H9 (cell line): ENCODE measurements at regions not wholly inside any gene's neighbourhood (a gene's known extent, or its start where the extent isn't known, plus 50 kb on each side); places are given as distances from the start of the nearest gene placed in this dataset.

Experiments used
- DNase-seq: peaks from one replicate; pipeline ENCODE4 v3.0.0-alpha.2; 2017
- H2AFZ ChIP-seq: one replicate; pipeline ENCODE4 v1.6.1; 2013; ENCODE audit warnings: mild to moderate bottlenecking, low read length, control low read depth, moderate library complexity
- H2AK5ac ChIP-seq: 2 replicates; pipeline ENCODE4 v1.6.1; 2013; ENCODE audit warnings: low read length, control low read depth, mixed read lengths; ENCODE audit not compliant: insufficient read length
- H2BK120ac ChIP-seq: one replicate; pipeline ENCODE4 v1.6.1; 2013; ENCODE audit warnings: low read depth, mild to moderate bottlenecking, low read length, control low read depth, inconsistent platforms; ENCODE audit not compliant: poor library complexity, severe bottlenecking
- H2BK12ac ChIP-seq: 2 replicates; pipeline ENCODE4 v1.6.1; 2013; ENCODE audit warnings: low read length, control low read depth, mixed read lengths, low read depth; ENCODE audit not compliant: insufficient read length
- H2BK15ac ChIP-seq: 2 replicates; pipeline ENCODE4 v1.6.1; 2013; ENCODE audit warnings: low read depth, low read length, control low read depth
- H2BK20ac ChIP-seq: one replicate; pipeline ENCODE4 v1.6.1; 2013; ENCODE audit warnings: low read depth, mild to moderate bottlenecking, low read length, control low read depth, inconsistent platforms; ENCODE audit not compliant: poor library complexity, severe bottlenecking
- H2BK5ac ChIP-seq: 2 replicates; pipeline ENCODE4 v1.6.1; 2013; ENCODE audit warnings: low read length, control low read depth, mixed read lengths; ENCODE audit not compliant: insufficient read length
- H3K14ac ChIP-seq: 2 replicates; pipeline ENCODE4 v1.6.1; 2013; ENCODE audit warnings: low read length, control low read depth; ENCODE audit not compliant: insufficient read depth
- H3K18ac ChIP-seq: 2 replicates; pipeline ENCODE4 v1.6.1; 2013; ENCODE audit warnings: low read depth, mild to moderate bottlenecking, mixed read lengths, low read length, control low read depth; ENCODE audit not compliant: insufficient read length
- H3K23ac ChIP-seq: 2 replicates; pipeline ENCODE4 v1.6.1; 2013; ENCODE audit warnings: low read length, control low read depth, mixed read lengths, low read depth; ENCODE audit not compliant: insufficient read length
- H3K23me2 ChIP-seq: 2 replicates; pipeline ENCODE4 v1.6.1; 2013; ENCODE audit warnings: low read depth, mild to moderate bottlenecking, mixed read lengths, low read length, control low read depth; ENCODE audit not compliant: insufficient read length, poor library complexity, severe bottlenecking
- H3K27ac ChIP-seq: 2 replicates; pipeline ENCODE4 v1.5.1; 2013; ENCODE audit warnings: low read length, control low read depth, mixed read lengths, low read depth; ENCODE audit not compliant: insufficient read length
- H3K27me3 ChIP-seq: 2 replicates; pipeline ENCODE4 v1.6.1; 2013; ENCODE audit warnings: low read length, control low read depth, inconsistent platforms; ENCODE audit not compliant: insufficient read depth
- H3K4ac ChIP-seq: 2 replicates; pipeline ENCODE4 v1.6.1; 2013; ENCODE audit warnings: low read depth, mild to moderate bottlenecking, control low read depth, inconsistent platforms, low read length, moderate library complexity
- H3K4me1 ChIP-seq: 2 replicates; pipeline ENCODE4 v1.6.1; 2013; ENCODE audit warnings: low read length, control low read depth, inconsistent platforms; ENCODE audit not compliant: insufficient read depth
- H3K4me2 ChIP-seq: 2 replicates; pipeline ENCODE4 v1.6.1; 2013; ENCODE audit warnings: low read length, control low read depth, mixed read lengths; ENCODE audit not compliant: insufficient read length, insufficient read depth
- H3K56ac ChIP-seq: 2 replicates; pipeline ENCODE4 v1.6.1; 2013; ENCODE audit warnings: low read depth, mild to moderate bottlenecking, mixed read lengths, low read length, control low read depth; ENCODE audit not compliant: insufficient read length
- H3K79me1 ChIP-seq: 2 replicates; pipeline ENCODE4 v1.6.1; 2013; ENCODE audit warnings: low read depth, mild to moderate bottlenecking, moderate library complexity, low read length, control low read depth, inconsistent platforms; ENCODE audit not compliant: insufficient read depth, poor library complexity, severe bottlenecking
- H3K79me2 ChIP-seq: 2 replicates; pipeline ENCODE4 v1.6.1; 2013; ENCODE audit warnings: low read length, control low read depth, inconsistent platforms; ENCODE audit not compliant: insufficient read depth
- H3K9ac ChIP-seq: 2 replicates; pipeline ENCODE4 v1.6.1; 2013; ENCODE audit warnings: low read length, control low read depth, mixed read lengths; ENCODE audit not compliant: insufficient read length; ENCODE audit errors: extremely low read depth
- H3K9me3 ChIP-seq: one replicate; pipeline ENCODE4 v1.6.1; 2013; ENCODE audit warnings: low read depth, low read length, inconsistent platforms; ENCODE audit not compliant: control insufficient read depth
- H3T11ph ChIP-seq: one replicate; pipeline ENCODE4 v1.6.1; 2013; ENCODE audit warnings: mild to moderate bottlenecking, low read length, control low read depth, inconsistent platforms
- H4K20me1 ChIP-seq: one replicate; pipeline ENCODE4 v1.6.1; 2013; ENCODE audit not compliant: control insufficient read depth, insufficient read length, insufficient read depth
- H4K5ac ChIP-seq: 2 replicates; pipeline ENCODE4 v1.6.1; 2013; ENCODE audit warnings: low read depth, mild to moderate bottlenecking, mixed read lengths, low read length, control low read depth; ENCODE audit not compliant: insufficient read length
- H4K8ac ChIP-seq: replicated peaks from 2 replicates; pipeline ENCODE4 v1.6.1; 2013; ENCODE audit warnings: low read length, control low read depth, mixed read lengths, low read depth; ENCODE audit not compliant: insufficient read length
- H4K91ac ChIP-seq: 2 replicates; pipeline ENCODE4 v1.6.1; 2013; ENCODE audit warnings: low read depth, mild to moderate bottlenecking, moderate library complexity, mixed read lengths, low read length, control low read depth; ENCODE audit not compliant: insufficient read length
- H3K27ac Mint-ChIP-seq, 3 experiments: 2 replicates in 2 of 3; 3 replicates in 1 of 3; pipeline ENCODE4 v1.8.0; 2020 to 2021; ENCODE audit warnings: mixed read lengths in 3 of 3, mild to moderate bottlenecking in 1 of 3, moderate library complexity in 1 of 3
- H3K27me3 Mint-ChIP-seq: 2 replicates; pipeline ENCODE4 v1.8.0; 2021; ENCODE audit warnings: low read depth, mild to moderate bottlenecking, moderate library complexity, mixed read lengths
- H3K36me3 Mint-ChIP-seq, 3 experiments: 2 replicates in 2 of 3; 3 replicates in 1 of 3; pipeline ENCODE4 v1.8.0; 2020 to 2021; ENCODE audit warnings: low read depth in 3 of 3, mixed read lengths in 3 of 3; ENCODE audit not compliant: insufficient read depth in 1 of 3
- H3K4me1 Mint-ChIP-seq, 2 experiments: 2 replicates each; pipeline ENCODE4 v1.8.0; 2020; ENCODE audit warnings: mixed read lengths in 2 of 2
- H3K4me3 Mint-ChIP-seq, 2 experiments: 2 replicates in 1 of 2; 3 replicates in 1 of 2; pipeline ENCODE4 v1.8.0; 2020 to 2021; ENCODE audit warnings: mild to moderate bottlenecking in 2 of 2, mixed read lengths in 2 of 2, moderate library complexity in 1 of 2
- H3K9me3 Mint-ChIP-seq, 2 experiments: 2 replicates in 1 of 2; 3 replicates in 1 of 2; pipeline ENCODE4 v1.8.0; 2020; ENCODE audit warnings: mild to moderate bottlenecking in 2 of 2, mixed read lengths in 2 of 2, moderate library complexity in 1 of 2
- WGBS: extraction: QIAGEN DNeasy Blood & Tissue Kit; methylation state at CpG from one replicate; pipeline ENCODE4 v1.1.7; 2013; ENCODE audit warnings: missing lambda C conversion rate, low lambda C conversion rate, mixed read lengths; ENCODE audit not compliant: insufficient read length; ENCODE audit errors: extremely low coverage; 5-methylcytosine and 5-hydroxymethylcytosine counted together
- TF ChIP-seq, protein P1 (sequence below): fragments of 200-600 bp; sonication (generic); conservative IDR thresholded peaks from 3 replicates; pipeline ENCODE4 v1.8.0; 2021; ENCODE audit warnings: antibody characterized with exemption, mild to moderate bottlenecking

DNA sequence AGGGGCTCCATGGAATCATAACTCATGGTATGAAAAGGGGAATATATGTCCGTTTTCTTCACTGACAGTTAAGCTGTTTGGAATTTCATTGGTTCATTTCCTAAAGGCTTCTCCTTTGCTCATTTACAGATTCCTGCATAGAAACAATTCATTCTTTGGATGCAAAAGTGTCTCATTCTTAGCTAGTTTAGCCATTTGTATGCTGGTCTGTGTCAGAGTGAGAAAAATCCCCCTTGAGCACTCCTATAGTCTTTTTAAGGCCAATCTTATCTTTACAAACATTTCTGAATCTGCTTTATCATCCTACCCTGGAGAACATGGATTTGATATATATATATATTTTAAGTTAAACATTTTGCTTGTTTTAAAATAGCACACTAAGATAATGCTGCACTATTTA is 1260.9 kb upstream of the NRXN1 start:
- TF ChIP-seq, protein P1, sequence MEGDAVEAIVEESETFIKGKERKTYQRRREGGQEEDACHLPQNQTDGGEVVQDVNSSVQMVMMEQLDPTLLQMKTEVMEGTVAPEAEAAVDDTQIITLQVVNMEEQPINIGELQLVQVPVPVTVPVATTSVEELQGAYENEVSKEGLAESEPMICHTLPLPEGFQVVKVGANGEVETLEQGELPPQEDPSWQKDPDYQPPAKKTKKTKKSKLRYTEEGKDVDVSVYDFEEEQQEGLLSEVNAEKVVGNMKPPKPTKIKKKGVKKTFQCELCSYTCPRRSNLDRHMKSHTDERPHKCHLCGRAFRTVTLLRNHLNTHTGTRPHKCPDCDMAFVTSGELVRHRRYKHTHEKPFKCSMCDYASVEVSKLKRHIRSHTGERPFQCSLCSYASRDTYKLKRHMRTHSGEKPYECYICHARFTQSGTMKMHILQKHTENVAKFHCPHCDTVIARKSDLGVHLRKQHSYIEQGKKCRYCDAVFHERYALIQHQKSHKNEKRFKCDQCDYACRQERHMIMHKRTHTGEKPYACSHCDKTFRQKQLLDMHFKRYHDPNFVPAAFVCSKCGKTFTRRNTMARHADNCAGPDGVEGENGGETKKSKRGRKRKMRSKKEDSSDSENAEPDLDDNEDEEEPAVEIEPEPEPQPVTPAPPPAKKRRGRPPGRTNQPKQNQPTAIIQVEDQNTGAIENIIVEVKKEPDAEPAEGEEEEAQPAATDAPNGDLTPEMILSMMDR, result no peak
- H3K23me2 ChIP-seq, result no peaks in the 10 kb centered on the region
- no peak overlapping the region for H2BK5ac ChIP-seq
- no peaks in the 10 kb centered on the region for H4K20me1 ChIP-seq
- H3K4me3 Mint-ChIP-seq, result no peak overlapping the region
- no peak overlapping the region for H2BK15ac ChIP-seq
- H3K9me3 Mint-ChIP-seq, result peaks cover 0 to 3% of the 10 kb centered on the region in 2 experiments; a peak in 3 of 5 replicates
- no peaks in the 10 kb centered on the region for H3K79me2 ChIP-seq
- H3K27ac Mint-ChIP-seq, result peak overlapping the region; percentile 49 to 91 (median 55); a peak in 4 of 7 replicates
- peaks cover 0 to 4% (median 2%) of the 10 kb centered on the region in 3 experiments; a peak in 5 of 7 replicates for H3K36me3 Mint-ChIP-seq
- H2AFZ ChIP-seq, result no peak overlapping the region
- DNase-seq, result no peak
- no peak overlapping the region for H2BK20ac ChIP-seq
- H3K4me2 ChIP-seq, result no peak overlapping the region
- no peak overlapping the region for H4K91ac ChIP-seq
- H3K4me1 ChIP-seq, result no peaks in the 10 kb centered on the region
- H2BK12ac ChIP-seq, result no peak overlapping the region
- peaks cover 34 to 40% of the 10 kb centered on the region in 2 experiments for H3K4me1 Mint-ChIP-seq
- no peak overlapping the region for H3K9ac ChIP-seq
- no peak overlapping the region for H2AK5ac ChIP-seq
- H3K14ac ChIP-seq, result no peak overlapping the region
- no peak overlapping the region for H3K4ac ChIP-seq
- H3K27me3 Mint-ChIP-seq, result no peaks in the 10 kb centered on the region
- no CpG with 5 or more reads among the region's 1 CpG for WGBS
- H3K79me1 ChIP-seq, result no peaks in the 10 kb centered on the region
- H3K27ac ChIP-seq, result no peak overlapping the region
- no peak overlapping the region for H3K18ac ChIP-seq
- no peak overlapping the region for H3T11ph ChIP-seq
- H4K8ac ChIP-seq, result no peak overlapping the region
- H4K5ac ChIP-seq, result no peak overlapping the region
- no peak overlapping the region for H3K23ac ChIP-seq
- H3K27me3 ChIP-seq, result no peaks in the 10 kb centered on the region
- H3K9me3 ChIP-seq, result no peaks in the 10 kb centered on the region
- H2BK120ac ChIP-seq, result no peak overlapping the region
- H3K56ac ChIP-seq, result no peak overlapping the region
